Thyroid gland (tissue), 4 donors: ENCODE measurements at regions not wholly inside any gene's neighbourhood (a gene's known extent, or its start where the extent isn't known, plus 50 kb on each side); places are given as distances from the start of the nearest gene placed in this dataset.

Source experiments
- CTCF ChIP-seq, 6 experiments: fragments of 200-600 bp in 3 of 6; fragments of 450-650 bp in 3 of 6; sonication (generic) in 3 of 6; IDR thresholded peaks; one replicate each; pipeline ENCODE4 v1.5.1; 2016 to 2019; ENCODE audit warnings: antibody characterized with exemption in 6 of 6, mild to moderate bottlenecking in 2 of 6, inconsistent platforms in 1 of 6, moderate library complexity in 1 of 6
- POLR2A ChIP-seq, 2 donors: fragments of 450-650 bp; IDR thresholded peaks; one replicate each; pipeline ENCODE4 v1.6.1; 2017; ENCODE audit warnings: antibody characterized with exemption in 2 of 2, mild to moderate bottlenecking in 2 of 2, moderate library complexity in 1 of 2

GRCh38 chr2:16832910-16833309 is 167.3 kb upstream of the CYRIA start:
- TF ChIP-seq POLR2A (IDR thresholded peaks at IDR 0.05) (no peak), CTCF (IDR thresholded peaks at IDR 0.05) (no peak)
